H1 (cell line): ENCODE measurements at regions not wholly inside any gene's neighbourhood (a gene's known extent, or its start where the extent isn't known, plus 50 kb on each side); places are given as distances from the start of the nearest gene placed in this dataset.

Experiments used
- BACH1 ChIP-seq: IDR thresholded peaks from 2 replicates; pipeline ENCODE4 v1.6.1; 2012; ENCODE audit warnings: low read length, improper control_type of control experiment
- CBX5 ChIP-seq: fragments of 300-800, 300-1000 bp; sonication (generic); IDR thresholded peaks from 2 replicates; pipeline ENCODE4 v1.7.1; 2016; ENCODE audit warnings: antibody characterized with exemption, low read length, low read depth
- RFX5 ChIP-seq: IDR thresholded peaks from 2 replicates; pipeline ENCODE4 v1.6.1; 2011; ENCODE audit warnings: low read depth, low read length, improper control_type of control experiment, borderline replicate concordance
- SP1 ChIP-seq: IDR thresholded peaks from 2 replicates; pipeline ENCODE4 v1.6.1; 2011; ENCODE audit warnings: low read depth, low read length
- TCF12 ChIP-seq: IDR thresholded peaks from 2 replicates; pipeline ENCODE4 v1.6.1; 2011; ENCODE audit warnings: low read depth, mild to moderate bottlenecking, low read length

GRCh38 chr1:115531631-115532264 lies 110.0 kb upstream of the VANGL1 start (continued):
- TF ChIP-seq TCF12 (no peak), SP1 (no peak), BACH1 (no peak), CBX5 (no peak), RFX5 (no peak)
- TF ChIP-seq, all 59 proteins: peak for 0
